Transverse colon (tissue), 4 donors: ENCODE measurements at regions not wholly inside any gene's neighbourhood (a gene's known extent, or its start where the extent isn't known, plus 50 kb on each side); places are given as distances from the start of the nearest gene placed in this dataset.

Experiments used
- CTCF ChIP-seq, 5 experiments: fragments of 200-600 bp in 3 of 5; fragments of 450-650 bp in 2 of 5; sonication (generic) in 3 of 5; IDR thresholded peaks; 1 replicate in 2 of 5; 2 replicates in 3 of 5; pipeline ENCODE4 v1.5.1; 2016 to 2017; ENCODE audit warnings: antibody characterized with exemption in 5 of 5, inconsistent platforms in 3 of 5, mild to moderate bottlenecking in 2 of 5, moderate library complexity in 1 of 5
- POLR2AphosphoS5 ChIP-seq, 3 donors: sonication (generic); formaldehyde crosslinking; IDR thresholded peaks; one replicate each; pipeline ENCODE4 v1.6.1; 2016; ENCODE audit warnings: antibody characterized with exemption in 3 of 3

DNA sequence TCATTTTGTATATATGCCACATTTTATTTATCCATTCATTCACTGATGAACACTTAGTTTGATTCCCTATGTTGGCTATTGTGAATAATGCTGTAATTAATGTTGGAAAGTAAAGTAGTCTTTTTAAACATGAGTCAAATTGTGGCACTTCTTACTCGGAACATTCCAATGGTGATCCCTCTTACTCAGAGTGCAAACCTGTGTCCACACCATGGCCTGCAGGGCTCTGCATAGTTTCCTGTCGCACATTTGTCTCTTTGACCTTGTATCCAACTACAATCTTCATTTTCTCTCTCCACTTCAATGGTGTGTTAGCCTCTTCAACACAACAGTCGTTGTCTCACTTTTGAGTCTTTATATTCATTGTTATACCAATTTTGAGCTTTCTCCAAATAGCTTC lies 98.1 kb upstream of the PAPPA start:
- no peak for TF ChIP-seq CTCF (IDR thresholded peaks at IDR 0.05)
- TF ChIP-seq POLR2AphosphoS5 (IDR thresholded peaks at IDR 0.05), result no peak
